Astrocyte (in vitro differentiated cells and primary cell): ENCODE measurements at regions not wholly inside any gene's neighbourhood (a gene's known extent, or its start where the extent isn't known, plus 50 kb on each side); places are given as distances from the start of the nearest gene placed in this dataset.

Experiments used
- DNase-seq: peaks from one replicate; pipeline ENCODE4 v3.0.0-alpha.2; 2010; ENCODE audit warnings: low read depth
- FAIRE-seq: peaks from 2 replicates; lab custom pipeline; 2011; peaks lifted over from hg19 to GRCh38; lab: Jason Lieb, UNC
- H2AFZ ChIP-seq: 2 replicates; pipeline ENCODE4 v1.6.0; 2012; ENCODE audit warnings: low read depth, low read length, inconsistent platforms
- H3K27ac ChIP-seq: 2 replicates; pipeline ENCODE4 v1.5.1; 2011; ENCODE audit warnings: low read depth, low read length, inconsistent platforms
- H3K27me3 ChIP-seq: 2 replicates; pipeline ENCODE4 v1.6.0; 2011; ENCODE audit warnings: low read length, inconsistent platforms; ENCODE audit not compliant: insufficient read depth
- H3K36me3 ChIP-seq: 2 replicates; pipeline ENCODE4 v1.5.1; 2011; ENCODE audit warnings: low read length, inconsistent platforms; ENCODE audit not compliant: insufficient read depth
- H3K4me1 ChIP-seq: 2 replicates; pipeline ENCODE4 v1.5.1; 2011; ENCODE audit warnings: low read length, inconsistent platforms; ENCODE audit not compliant: insufficient read depth
- H3K4me2 ChIP-seq: 2 replicates; pipeline ENCODE4 v1.6.0; 2012; ENCODE audit warnings: low read length, inconsistent platforms
- H3K4me3 ChIP-seq: 2 replicates; pipeline ENCODE4 v1.5.1; 2011; ENCODE audit warnings: low read depth, mild to moderate bottlenecking, low read length, inconsistent platforms; ENCODE audit not compliant: insufficient read depth
- H3K79me2 ChIP-seq: 2 replicates; pipeline ENCODE4 v1.6.0; 2012; ENCODE audit warnings: mild to moderate bottlenecking, low read length, inconsistent platforms; ENCODE audit not compliant: insufficient read depth
- H3K9ac ChIP-seq: 2 replicates; pipeline ENCODE4 v1.6.0; 2012; ENCODE audit warnings: mild to moderate bottlenecking, low read length, inconsistent platforms
- H3K9me3 ChIP-seq: 2 replicates; pipeline ENCODE4 v1.5.1; 2012; ENCODE audit warnings: low read depth, mild to moderate bottlenecking, low read length, inconsistent platforms; ENCODE audit not compliant: insufficient read depth
- H4K20me1 ChIP-seq: 2 replicates; pipeline ENCODE4 v1.6.0; 2012; ENCODE audit warnings: low read length, inconsistent platforms; ENCODE audit not compliant: insufficient read depth
- H3K27ac Mint-ChIP-seq: one replicate; pipeline ENCODE4 v1.8.0; 2021; ENCODE audit warnings: mild to moderate bottlenecking, mixed read lengths; ENCODE audit not compliant: unreplicated experiment
- H3K27me3 Mint-ChIP-seq: one replicate; pipeline ENCODE4 v1.8.0; 2021; ENCODE audit warnings: low read depth, mixed read lengths; ENCODE audit not compliant: unreplicated experiment
- H3K36me3 Mint-ChIP-seq: one replicate; pipeline ENCODE4 v1.8.0; 2021; ENCODE audit warnings: low read depth, mixed read lengths; ENCODE audit not compliant: unreplicated experiment
- H3K4me1 Mint-ChIP-seq: one replicate; pipeline ENCODE4 v1.8.0; 2021; ENCODE audit warnings: low read depth, mixed read lengths; ENCODE audit not compliant: unreplicated experiment
- H3K4me3 Mint-ChIP-seq: one replicate; pipeline ENCODE4 v1.8.0; 2021; ENCODE audit warnings: mild to moderate bottlenecking, moderate library complexity, mixed read lengths; ENCODE audit not compliant: unreplicated experiment
- H3K9me3 Mint-ChIP-seq: one replicate; pipeline ENCODE4 v1.8.0; 2021; ENCODE audit warnings: mild to moderate bottlenecking, mixed read lengths; ENCODE audit not compliant: unreplicated experiment
- EZH2 ChIP-seq: IDR thresholded peaks from 2 replicates; pipeline ENCODE4 v1.6.1; 2012; ENCODE audit warnings: mild to moderate bottlenecking, low read length, inconsistent platforms; ENCODE audit not compliant: insufficient read depth
- TF ChIP-seq, protein P1 (sequence below): IDR thresholded peaks from 2 replicates; pipeline ENCODE4 v1.5.1; 2011; ENCODE audit warnings: low read depth, mild to moderate bottlenecking, inconsistent platforms, low read length, moderate library complexity; ENCODE audit not compliant: insufficient read depth

DNA sequence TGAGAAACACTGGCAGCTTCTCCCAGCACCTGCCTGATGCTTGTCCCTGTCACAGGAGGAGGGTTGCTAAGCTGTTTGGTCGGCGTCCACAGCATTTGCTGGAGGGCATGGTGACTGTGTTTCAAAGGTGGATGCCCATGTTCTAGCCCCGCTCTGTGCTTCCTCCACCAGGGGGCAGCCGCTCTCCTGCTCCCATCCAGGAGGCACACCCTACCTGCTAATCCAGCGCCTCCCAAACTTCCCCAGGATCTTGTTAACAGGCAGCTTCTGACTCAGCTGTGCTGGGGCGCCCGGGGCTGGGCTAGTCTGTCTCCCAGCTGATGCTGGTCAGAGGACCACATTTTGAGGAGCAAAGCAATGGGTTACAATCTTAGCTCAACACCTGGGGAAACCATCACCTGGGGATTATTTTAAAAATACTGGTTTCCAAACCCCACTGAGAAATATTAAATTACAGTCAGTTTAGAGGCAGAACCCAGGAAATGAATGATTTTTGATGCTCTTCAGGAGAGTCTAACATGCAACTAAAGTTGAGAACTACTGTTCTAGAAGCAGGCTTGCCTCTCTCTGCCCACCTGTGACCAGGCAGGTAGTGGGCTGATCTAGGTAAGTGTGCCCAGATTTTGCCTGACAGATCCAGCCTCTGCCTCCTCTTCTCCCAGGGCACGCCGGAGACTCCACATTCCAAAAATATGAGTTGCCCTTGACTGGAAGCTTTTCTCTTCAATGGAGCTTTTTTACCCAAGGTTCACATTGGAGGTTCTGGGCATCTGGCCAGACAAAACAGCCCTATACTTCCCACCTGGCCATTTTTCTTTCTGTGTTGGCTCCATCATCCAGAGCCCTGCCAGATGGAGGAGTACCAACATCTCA, 92.7 kb upstream of the GPR26 start:
- Histone ChIP-seq H4K20me1 (no peaks in the 10 kb centered on the region), H3K79me2 (no peaks in the 10 kb centered on the region), H3K27ac (no peak overlapping the region), H3K27me3 (no peaks in the 10 kb centered on the region), H3K4me2 (no peak overlapping the region), H3K36me3 (no peaks in the 10 kb centered on the region), H3K4me1 (no peaks in the 10 kb centered on the region), H2AFZ (no peak overlapping the region), H3K9me3 (no peaks in the 10 kb centered on the region), H3K4me3 (no peak overlapping the region), H3K9ac (no peak overlapping the region)
- TF ChIP-seq, protein P1, sequence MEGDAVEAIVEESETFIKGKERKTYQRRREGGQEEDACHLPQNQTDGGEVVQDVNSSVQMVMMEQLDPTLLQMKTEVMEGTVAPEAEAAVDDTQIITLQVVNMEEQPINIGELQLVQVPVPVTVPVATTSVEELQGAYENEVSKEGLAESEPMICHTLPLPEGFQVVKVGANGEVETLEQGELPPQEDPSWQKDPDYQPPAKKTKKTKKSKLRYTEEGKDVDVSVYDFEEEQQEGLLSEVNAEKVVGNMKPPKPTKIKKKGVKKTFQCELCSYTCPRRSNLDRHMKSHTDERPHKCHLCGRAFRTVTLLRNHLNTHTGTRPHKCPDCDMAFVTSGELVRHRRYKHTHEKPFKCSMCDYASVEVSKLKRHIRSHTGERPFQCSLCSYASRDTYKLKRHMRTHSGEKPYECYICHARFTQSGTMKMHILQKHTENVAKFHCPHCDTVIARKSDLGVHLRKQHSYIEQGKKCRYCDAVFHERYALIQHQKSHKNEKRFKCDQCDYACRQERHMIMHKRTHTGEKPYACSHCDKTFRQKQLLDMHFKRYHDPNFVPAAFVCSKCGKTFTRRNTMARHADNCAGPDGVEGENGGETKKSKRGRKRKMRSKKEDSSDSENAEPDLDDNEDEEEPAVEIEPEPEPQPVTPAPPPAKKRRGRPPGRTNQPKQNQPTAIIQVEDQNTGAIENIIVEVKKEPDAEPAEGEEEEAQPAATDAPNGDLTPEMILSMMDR: no peak
- no peak for TF ChIP-seq EZH2
- Mint-ChIP-seq H3K36me3 (no peaks in the 10 kb centered on the region), H3K9me3 (no peaks in the 10 kb centered on the region), H3K27me3 (peaks cover 60% of the 10 kb centered on the region), H3K4me3 (no peak overlapping the region), H3K27ac (no peak overlapping the region), H3K4me1 (peaks cover 2% of the 10 kb centered on the region)
- DNase-seq (no peak), FAIRE-seq (no peak)

DNA sequence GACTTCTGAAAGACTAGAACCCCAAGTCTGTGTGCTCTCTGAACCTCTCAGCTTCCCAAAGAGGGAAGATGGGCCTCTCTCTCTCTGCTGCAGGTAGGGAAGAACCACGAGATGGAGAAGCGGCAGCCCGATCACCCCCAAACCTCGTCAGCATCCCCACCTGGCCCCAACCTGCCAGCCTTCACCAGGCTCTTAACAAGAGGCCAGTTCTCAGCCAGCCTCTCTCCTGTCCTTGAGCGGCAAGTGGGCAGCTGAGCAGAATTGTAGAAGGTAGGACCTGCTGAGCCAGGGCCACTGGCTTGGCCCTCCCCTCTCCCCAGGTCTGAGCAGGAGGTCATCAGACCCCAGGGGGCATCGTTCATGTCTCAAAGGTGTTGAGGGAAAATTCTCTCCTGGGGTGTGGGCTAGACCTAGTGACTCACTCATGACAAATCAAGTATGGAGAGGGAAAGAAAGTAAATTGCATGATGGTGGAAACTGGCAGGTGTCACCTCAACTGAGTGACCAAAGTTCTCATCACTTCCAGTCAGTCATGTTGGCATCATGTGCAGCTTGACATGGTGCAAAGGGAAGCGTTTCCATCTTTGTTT, 92.0 kb upstream of the GPR26 start:
- H3K79me2 ChIP-seq: no peaks in the 10 kb centered on the region
- TF ChIP-seq, protein P1: no peak
- no peak for TF ChIP-seq EZH2
- H3K27me3 ChIP-seq: no peaks in the 10 kb centered on the region
- H3K27ac Mint-ChIP-seq: no peak overlapping the region
- no peaks in the 10 kb centered on the region for H3K36me3 ChIP-seq
- no peaks in the 10 kb centered on the region for H3K9me3 Mint-ChIP-seq
- H3K27me3 Mint-ChIP-seq: peaks cover 61% of the 10 kb centered on the region
- no peak overlapping the region for H3K4me3 Mint-ChIP-seq
- no peaks in the 10 kb centered on the region for H3K36me3 Mint-ChIP-seq
- no peaks in the 10 kb centered on the region for H3K4me1 ChIP-seq
- no peak overlapping the region for H3K27ac ChIP-seq
- H3K9me3 ChIP-seq: no peaks in the 10 kb centered on the region
- FAIRE-seq (no peak), DNase-seq (no peak)
- no peak overlapping the region for H3K4me3 ChIP-seq
- H4K20me1 ChIP-seq: no peaks in the 10 kb centered on the region
- H3K4me1 Mint-ChIP-seq: peaks cover 2% of the 10 kb centered on the region
- no peak overlapping the region for H2AFZ ChIP-seq
- no peak overlapping the region for H3K4me2 ChIP-seq
- H3K9ac ChIP-seq: no peak overlapping the region

DNA sequence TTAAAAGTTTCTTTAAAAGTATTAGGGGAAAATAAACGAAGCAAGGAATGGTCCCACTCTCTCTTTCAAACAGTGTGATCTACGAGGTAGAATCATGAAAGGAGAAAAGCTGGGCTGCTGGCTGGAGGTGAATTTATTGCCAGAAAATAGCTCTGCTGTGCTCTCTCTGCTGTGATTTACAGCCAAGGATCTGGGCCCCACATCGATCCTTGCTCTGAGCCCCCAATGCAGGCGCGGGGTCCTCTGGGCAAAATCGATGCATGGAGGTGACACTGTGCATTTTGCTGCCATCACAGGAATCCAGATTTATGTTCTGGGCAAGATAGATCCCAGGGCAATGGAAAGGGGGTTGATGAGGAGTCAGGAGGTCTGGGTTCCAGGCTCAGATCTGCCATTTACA, 91.0 kb upstream of the GPR26 start:
- Histone ChIP-seq H3K79me2 (no peaks in the 10 kb centered on the region), H3K4me2 (no peak overlapping the region), H3K36me3 (no peaks in the 10 kb centered on the region), H4K20me1 (no peaks in the 10 kb centered on the region), H3K27ac (no peak overlapping the region), H2AFZ (no peak overlapping the region), H3K9ac (no peak overlapping the region), H3K4me1 (no peaks in the 10 kb centered on the region), H3K4me3 (no peak overlapping the region), H3K9me3 (no peaks in the 10 kb centered on the region), H3K27me3 (no peaks in the 10 kb centered on the region)
- peaks cover 65% of the 10 kb centered on the region for H3K27me3 Mint-ChIP-seq
- FAIRE-seq (no peak), DNase-seq (no peak)
- H3K4me3 Mint-ChIP-seq: no peak overlapping the region
- TF ChIP-seq EZH2: no peak
- TF ChIP-seq, protein P1: no peak
- H3K4me1 Mint-ChIP-seq: peaks cover 2% of the 10 kb centered on the region
- no peaks in the 10 kb centered on the region for H3K36me3 Mint-ChIP-seq
- H3K9me3 Mint-ChIP-seq: no peaks in the 10 kb centered on the region
- no peak overlapping the region for H3K27ac Mint-ChIP-seq
